K562 (cell line): ENCODE measurements at regions not wholly inside any gene's neighbourhood (a gene's known extent, or its start where the extent isn't known, plus 50 kb on each side); places are given as distances from the start of the nearest gene placed in this dataset.

Experiments
- ATAC-seq: fragments of 200-7000 bp; cut with Tn5 transposase; 3 replicates; pipeline ENCODE4 v1.9.1; 2020; ENCODE audit warnings: moderate library complexity
- BruUV-seq: library from RNA; stranded (reverse); fragments of 400-500 nt; replicated peaks from 2 replicates; lab custom pipeline; 2021; lab: Mats Ljungman, UMichigan
- CTCF ChIA-PET: fragments of 300-600 bp; formaldehyde crosslinking; extraction: SDS; loops from one replicate; lab custom pipeline; 2021; ENCODE audit warnings: low intra/inter-chr PET ratio; lab: Yijun Ruan, JAX
- POLR2A ChIA-PET: fragments of 300-600, 350-650 bp; sonication (Branson Sonifier 250); formaldehyde crosslinking; extraction: SDS; loops from one replicate; lab custom pipeline; 2021; ENCODE audit warnings: antibody characterized with exemption, inconsistent platforms; lab: Yijun Ruan, JAX
- DNase-seq, 4 experiments: peaks; one replicate each; pipeline versions ENCODE4 v3.0.0 to v3.0.0-alpha.2; 2011 to 2018; ENCODE audit warnings: low spot score in 3 of 4, mixed read lengths in 3 of 4; ENCODE audit errors: extremely low read depth in 1 of 4
- FAIRE-seq: peaks from 2 replicates; lab custom pipeline; 2011; peaks lifted over from hg19 to GRCh38; lab: Jason Lieb, UNC
- H2AFZ ChIP-seq: 2 replicates; pipeline ENCODE4 v1.6.0; 2011; ENCODE audit warnings: low read depth, low read length, control low read depth, inconsistent platforms
- H3K27ac ChIP-seq: fragments of 200-600 bp; 3 replicates; pipeline ENCODE4 v1.8.0; 2011; ENCODE audit warnings: low read depth, mild to moderate bottlenecking, control low read depth, inconsistent platforms, low read length, moderate library complexity, mixed read lengths; ENCODE audit errors: extremely low read depth
- H3K27me3 ChIP-seq, 2 experiments: fragments of 300-600 bp in 1 of 2; 2 replicates in 1 of 2; 3 replicates in 1 of 2; pipeline versions ENCODE4 v1.6.0 to v1.8.0; 2011; ENCODE audit warnings: inconsistent platforms in 2 of 2, low read length in 2 of 2, mild to moderate bottlenecking in 1 of 2, mixed read lengths in 1 of 2, moderate library complexity in 1 of 2; ENCODE audit not compliant: control insufficient read depth in 2 of 2, insufficient read depth in 2 of 2
- H3K36me3 ChIP-seq: fragments of 300-600 bp; 3 replicates; pipeline ENCODE4 v1.8.0; 2011; ENCODE audit warnings: mild to moderate bottlenecking, low read length, inconsistent platforms; ENCODE audit not compliant: control insufficient read depth, insufficient read depth
- H3K4me1 ChIP-seq, 2 experiments: fragments of 200-600 bp in 1 of 2; replicated peaks in 1 of 2; 2 replicates in 1 of 2; 3 replicates in 1 of 2; pipeline versions ENCODE4 v1.5.1 to v1.8.0; 2011; ENCODE audit warnings: inconsistent platforms in 2 of 2, low read length in 2 of 2, mild to moderate bottlenecking in 1 of 2, mixed read lengths in 1 of 2, moderate library complexity in 1 of 2; ENCODE audit not compliant: control insufficient read depth in 2 of 2, insufficient read depth in 2 of 2
- H3K4me2 ChIP-seq: 2 replicates; pipeline ENCODE4 v1.6.1; 2011; ENCODE audit warnings: low read length, control low read depth, inconsistent platforms, mixed read lengths; ENCODE audit not compliant: insufficient read depth
- H3K4me3 ChIP-seq: fragments of 200-600 bp; sonication (generic), shearing (Covaris generic); 2 replicates; pipeline ENCODE4 v1.5.1; 2016; ENCODE audit warnings: control low read depth, inconsistent platforms
- H3K79me2 ChIP-seq: fragments of 200-600 bp; 3 replicates; pipeline ENCODE4 v1.8.0; 2011; ENCODE audit warnings: low read length, inconsistent platforms; ENCODE audit not compliant: control insufficient read depth, insufficient read depth
- H3K9ac ChIP-seq, 2 experiments: 2 replicates each; pipeline versions ENCODE4 v1.6.0 to v1.6.1; 2011; ENCODE audit warnings: low read depth in 2 of 2, low read length in 2 of 2, control low read depth in 1 of 2, inconsistent platforms in 1 of 2, mild to moderate bottlenecking in 1 of 2, mixed read lengths in 1 of 2; ENCODE audit not compliant: insufficient read depth in 1 of 2
- H3K9me1 ChIP-seq: one replicate; pipeline ENCODE4 v1.6.0; 2011; ENCODE audit warnings: inconsistent platforms, mild to moderate bottlenecking, low read length, moderate library complexity; ENCODE audit not compliant: control insufficient read depth, insufficient read depth
- H3K9me3 ChIP-seq: replicated peaks from 2 replicates; pipeline ENCODE4 v1.5.1; 2011; ENCODE audit warnings: low read depth, low read length, inconsistent platforms; ENCODE audit not compliant: control insufficient read depth, insufficient read depth
- H4K20me1 ChIP-seq: replicated peaks from 2 replicates; pipeline ENCODE4 v1.6.1; 2011; ENCODE audit warnings: low read length, inconsistent platforms, mixed read lengths; ENCODE audit not compliant: control insufficient read depth, insufficient read depth
- ARNT ChIP-seq, 2 experiments: fragments of 450-650 bp; IDR thresholded peaks; 2 replicates each; pipeline ENCODE4 v1.6.1; 2016; ENCODE audit warnings: mild to moderate bottlenecking in 1 of 2
- CC2D1A ChIP-seq: fragments of 450-650 bp; IDR thresholded peaks from 2 replicates; pipeline ENCODE4 v1.6.1; 2017; ENCODE audit warnings: mild to moderate bottlenecking
- ERF ChIP-seq: fragments of 450-650 bp; formaldehyde crosslinking; IDR thresholded peaks from 2 replicates; pipeline ENCODE4 v1.4.0; 2020; ENCODE audit warnings: mild to moderate bottlenecking, mixed read lengths
- EWSR1 ChIP-seq: fragments of 450-650 bp; IDR thresholded peaks from 2 replicates; pipeline ENCODE4 v1.6.1; 2018; ENCODE audit warnings: borderline replicate concordance, mild to moderate bottlenecking, low read depth, moderate library complexity; ENCODE audit not compliant: partially characterized antibody
- GABPB1 ChIP-seq: sonication (generic); formaldehyde crosslinking; IDR thresholded peaks from 2 replicates; pipeline ENCODE4 v1.8.0; 2022; ENCODE audit warnings: mild to moderate bottlenecking, missing genetic modification reagents
- JUND ChIP-seq, 2 experiments: IDR thresholded peaks; 2 replicates in 1 of 2; 3 replicates in 1 of 2; pipeline ENCODE4 v1.6.1; 2011; ENCODE audit warnings: borderline replicate concordance in 2 of 2, low read depth in 2 of 2, low read length in 2 of 2, improper control_type of control experiment in 1 of 2, missing biosample characterization in 1 of 2, missing genetic modification characterization in 1 of 2, missing genetic modification reagents in 1 of 2
- LEF1 ChIP-seq: fragments of 450-650 bp; IDR thresholded peaks from 2 replicates; pipeline ENCODE4 v1.6.1; 2016; ENCODE audit warnings: mild to moderate bottlenecking
- ZC3H4 ChIP-seq: sonication (generic); formaldehyde crosslinking; IDR thresholded peaks from 2 replicates; pipeline ENCODE4 v1.9.0; 2021; ENCODE audit warnings: missing genetic modification reagents, borderline replicate concordance
- WGBS: fragments of 100-300 bp; shearing (Covaris generic); methylation state at CpG from one replicate; pipeline ENCODE4 v1.1.6; 2016; ENCODE audit warnings: low coverage, mixed read lengths; ENCODE audit not compliant: insufficient coverage; ENCODE audit errors: missing lambda C conversion rate; 5-methylcytosine and 5-hydroxymethylcytosine counted together
- in situ Hi-C: fragments of 300-500 bp; cut with MboI; formaldehyde crosslinking; loops from 4 replicates; pipeline ENCODE4 v1.15.0; 2018; ENCODE audit warnings: inconsistent platforms, mixed read lengths
- intact Hi-C: fragments of 100-400 bp; cut with micrococcal nuclease; formaldehyde crosslinking; loops from 2 replicates; pipeline ENCODE4 v1.14.2; 2022
- TF ChIP-seq, protein P1 (sequence below): fragments of 450-650 bp; IDR thresholded peaks from 2 replicates; pipeline ENCODE4 v1.6.1; 2016
- TF ChIP-seq, protein P2 (sequence below): fragments of 450-650 bp; conservative IDR thresholded peaks from 2 replicates; pipeline ENCODE4 v1.6.1; 2016; ENCODE audit warnings: missing genetic modification characterization, low read depth, mild to moderate bottlenecking, control low read depth, missing compliant biosample characterization

DNA sequence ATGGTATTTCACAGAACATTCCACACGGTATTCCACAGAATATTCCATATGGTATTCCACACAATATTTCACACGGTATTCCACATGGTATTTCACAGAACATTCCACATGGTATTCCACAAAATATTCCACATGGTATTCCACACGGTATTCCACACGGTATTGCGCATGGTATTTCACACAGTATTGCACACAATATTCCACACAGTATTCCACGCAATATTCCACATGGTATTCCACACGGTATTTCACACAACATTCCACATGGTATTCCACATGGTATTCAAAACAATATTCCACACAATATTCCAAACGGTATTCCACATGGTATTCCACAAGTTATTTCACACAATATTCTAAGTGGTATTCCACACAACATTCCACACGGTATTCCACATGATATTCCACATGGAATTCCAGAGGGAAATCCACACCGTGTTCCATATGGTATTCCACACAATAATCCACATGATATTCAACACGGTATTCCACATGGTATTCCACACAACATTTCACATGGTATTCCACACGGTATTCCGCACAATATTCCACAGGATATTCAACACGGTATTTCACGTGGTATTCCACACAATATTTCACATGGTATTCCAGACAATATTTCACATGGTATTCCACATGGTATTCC lies 136.7 kb upstream of the CHST15 start:
- Histone ChIP-seq H4K20me1 (no peaks in the 10 kb centered on the region), H3K9me3 (peaks cover 15% of the 10 kb centered on the region), H3K79me2 (no peaks in the 10 kb centered on the region), H3K36me3 (no peaks in the 10 kb centered on the region), H3K27me3 (peaks cover 0 to 9% of the 10 kb centered on the region in 2 experiments; a peak in 2 of 5 replicates), H3K4me2 (no peak overlapping the region), H3K9ac (no peak overlapping the region), H3K4me3 (no peak overlapping the region), H2AFZ (no peak overlapping the region), H3K9me1 (no peaks in the 10 kb centered on the region), H3K4me1 (no peaks in the 10 kb centered on the region), H3K27ac (no peak overlapping the region)
- in situ Hi-C loops (no loop called here), intact Hi-C loops (no loop called here)
- BruUV-seq, result no TSS peak
- ATAC-seq, result no peak
- 5% methylated on average over 13 of the region's 15 CpGs for WGBS
- TF ChIP-seq ARNT (IDR thresholded peaks at IDR 0.05) (no peak), LEF1 (no peak), EWSR1 (no peak), JUND (IDR thresholded peaks at IDR 0.05; ENCODE audit: borderline replicate concordance, low read depth, low read length) (no peak), JUND (tag; IDR thresholded peaks at IDR 0.05; ENCODE audit: borderline replicate concordance, low read depth, low read length) (no peak), GABPB1 (no peak), ERF (no peak), CC2D1A (no peak), ZC3H4 (CRISPR knock-in tag) (no peak)
- TF ChIP-seq, protein P1, sequence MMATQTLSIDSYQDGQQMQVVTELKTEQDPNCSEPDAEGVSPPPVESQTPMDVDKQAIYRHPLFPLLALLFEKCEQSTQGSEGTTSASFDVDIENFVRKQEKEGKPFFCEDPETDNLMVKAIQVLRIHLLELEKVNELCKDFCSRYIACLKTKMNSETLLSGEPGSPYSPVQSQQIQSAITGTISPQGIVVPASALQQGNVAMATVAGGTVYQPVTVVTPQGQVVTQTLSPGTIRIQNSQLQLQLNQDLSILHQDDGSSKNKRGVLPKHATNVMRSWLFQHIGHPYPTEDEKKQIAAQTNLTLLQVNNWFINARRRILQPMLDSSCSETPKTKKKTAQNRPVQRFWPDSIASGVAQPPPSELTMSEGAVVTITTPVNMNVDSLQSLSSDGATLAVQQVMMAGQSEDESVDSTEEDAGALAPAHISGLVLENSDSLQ, result no peak
- TF ChIP-seq, protein P2, sequence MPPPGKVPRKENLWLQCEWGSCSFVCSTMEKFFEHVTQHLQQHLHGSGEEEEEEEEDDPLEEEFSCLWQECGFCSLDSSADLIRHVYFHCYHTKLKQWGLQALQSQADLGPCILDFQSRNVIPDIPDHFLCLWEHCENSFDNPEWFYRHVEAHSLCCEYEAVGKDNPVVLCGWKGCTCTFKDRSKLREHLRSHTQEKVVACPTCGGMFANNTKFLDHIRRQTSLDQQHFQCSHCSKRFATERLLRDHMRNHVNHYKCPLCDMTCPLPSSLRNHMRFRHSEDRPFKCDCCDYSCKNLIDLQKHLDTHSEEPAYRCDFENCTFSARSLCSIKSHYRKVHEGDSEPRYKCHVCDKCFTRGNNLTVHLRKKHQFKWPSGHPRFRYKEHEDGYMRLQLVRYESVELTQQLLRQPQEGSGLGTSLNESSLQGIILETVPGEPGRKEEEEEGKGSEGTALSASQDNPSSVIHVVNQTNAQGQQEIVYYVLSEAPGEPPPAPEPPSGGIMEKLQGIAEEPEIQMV, result no peak
- ChIA-PET CTCF (no interaction called here), POLR2A (no interaction called here)
- DNase-seq, result no peak
- no peak for FAIRE-seq
